Omental fat pad (tissue), 3 donors: ENCODE measurements at regions not wholly inside any gene's neighbourhood (a gene's known extent, or its start where the extent isn't known, plus 50 kb on each side); places are given as distances from the start of the nearest gene placed in this dataset.

Source experiments
- ATAC-seq: fragments of 150-250 bp; one replicate; pipeline ENCODE4 v1.9.1; 2016; ENCODE audit warnings: mild to moderate bottlenecking, moderate library complexity; ENCODE audit not compliant: low FRiP score
- DNase-seq: peaks from one replicate; pipeline ENCODE4 v3.0.0-alpha.2; 2019; ENCODE audit warnings: low spot score
- CTCF ChIP-seq, 3 donors: fragments of 450-650 bp; IDR thresholded peaks; one replicate each; pipeline ENCODE4 v1.5.1; 2016 to 2017; ENCODE audit warnings: antibody characterized with exemption in 3 of 3, mild to moderate bottlenecking in 3 of 3, moderate library complexity in 2 of 3

GRCh38 chr2:185050804-185051203 is 452.5 kb downstream of the ZNF804A start:
- no peak for ATAC-seq
- no peak for DNase-seq
- no peak for TF ChIP-seq CTCF (IDR thresholded peaks at IDR 0.05)

- no peak for TF ChIP-seq CTCF (IDR thresholded peaks at IDR 0.05)
- ATAC-seq, result no peak
- no peak for DNase-seq
These were observed 465.4 kb downstream of the ZNF804A start for GRCh38 chr2:185063761-185064160.

GRCh38 chr2:185066128-185066527 is 467.8 kb downstream of the ZNF804A start:
- ATAC-seq (no peak), DNase-seq (no peak)
- TF ChIP-seq CTCF (IDR thresholded peaks at IDR 0.05), result no peak

GRCh38 chr2:185069107-185069506 is 470.8 kb downstream of the ZNF804A start:
- TF ChIP-seq CTCF (IDR thresholded peaks at IDR 0.05), result no peak
- no peak for ATAC-seq
- DNase-seq, result no peak

GRCh38 chr2:185074156-185074555 is 475.8 kb downstream of the ZNF804A start:
- no peak for DNase-seq
- TF ChIP-seq CTCF (IDR thresholded peaks at IDR 0.05), result no peak
- no peak for ATAC-seq

- ATAC-seq, result no peak
- no peak for DNase-seq
- TF ChIP-seq CTCF (IDR thresholded peaks at IDR 0.05), result no peak
These were observed 484.4 kb downstream of the ZNF804A start for GRCh38 chr2:185082749-185083148.

GRCh38 chr2:185108588-185108987 is 510.3 kb downstream of the ZNF804A start:
- ATAC-seq (no peak), DNase-seq (no peak)
- no peak for TF ChIP-seq CTCF (IDR thresholded peaks at IDR 0.05)
